ENCODE measurements at regions not wholly inside any gene's neighbourhood (a gene's known extent, or its start where the extent isn't known, plus 50 kb on each side); places are given as distances from the start of the nearest gene placed in this dataset. TPM values are rescaled to one million over a fixed set of nuclear protein-coding genes. Genes with fewer than 3 reads are reported as not detected.
A peak's percentile ranks its signal among the peaks of the same experiment; 100 is the strongest.
"Not testable (repeated sequence)": the region's sequence is repeated elsewhere in the genome, so short reads cannot be mapped to it uniquely, and the experiment has no call there.

DNA sequence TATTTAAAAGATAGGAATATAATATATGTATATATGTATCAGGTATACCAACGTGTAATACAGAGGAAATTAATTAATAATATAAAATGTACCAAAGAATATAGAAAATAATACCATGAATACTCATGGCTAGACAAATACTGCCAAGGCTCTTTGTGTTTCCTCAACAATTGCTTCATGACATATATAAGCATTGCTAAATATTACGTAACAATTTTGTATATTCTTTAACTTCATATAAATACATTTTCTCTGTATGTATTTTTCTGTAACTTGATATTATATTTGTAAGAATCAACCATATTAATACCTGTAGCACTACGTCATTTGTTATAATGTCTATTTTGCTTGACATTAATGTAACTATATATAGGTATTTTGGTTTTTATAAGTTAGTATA is 104.0 kb downstream of the CEP44 start:
- H3K36me3 ChIP-seq (ENCODE audit: low read depth) = no peaks in the 10 kb centered on the region
- H3K4me3 ChIP-seq = no peak overlapping the region
- no peaks in the 10 kb centered on the region for H3K79me2 ChIP-seq (ENCODE audit: insufficient read depth)
- H3K27me3 ChIP-seq (replicated peaks; ENCODE audit: insufficient read depth) = 0 out of 2 replicates have a peak, but pooled peaks cover 9% of the 10 kb centered on the region
- H3K9ac ChIP-seq = no peak overlapping the region
- no peaks in the 10 kb centered on the region for H3K9me2 ChIP-seq (ENCODE audit: insufficient read depth)
- H3F3A ChIP-seq (ENCODE audit: insufficient read depth) = no peaks in the 10 kb centered on the region
- no peak for TF ChIP-seq EZH2phosphoT487 (IDR thresholded peaks at IDR 0.05; ENCODE audit: insufficient read depth, low read depth)
- TF ChIP-seq EZH2 (IDR thresholded peaks at IDR 0.05; ENCODE audit: insufficient read depth, poor library complexity, severe bottlenecking) = no peak
- H3K4me1 ChIP-seq (ENCODE audit: insufficient read depth) = no peaks in the 10 kb centered on the region
- in situ Hi-C loops (cut with MboI) = loop anchor here (10.0 kb wide), 1 partner anchor 327 kb away; no protein-coding TSS in a partner anchor
- H4K20me1 ChIP-seq (ENCODE audit: insufficient read depth) = no peaks in the 10 kb centered on the region
- H3K27ac ChIP-seq = no peak overlapping the region
- H2AFZ ChIP-seq = no peak overlapping the region
- WGBS, 2 experiments (ENCODE audit: low coverage in 1 of 2, low lambda C conversion rate in 2 of 2, missing lambda C conversion rate in 2 of 2) = 58 to 68% methylated on average over 3 of the region's 3 CpGs
- H3K9me3 ChIP-seq (ENCODE audit: low read depth) = no peaks in the 10 kb centered on the region
- no peak overlapping the region for H3K4me2 ChIP-seq (ENCODE audit: unreplicated experiment)
- DNase-seq = no peak

GRCh38 chr4:174387143-174387542 is 103.4 kb downstream of the CEP44 start:
- TF ChIP-seq EZH2phosphoT487 (IDR thresholded peaks at IDR 0.05; ENCODE audit: insufficient read depth, low read depth) (no peak), EZH2 (IDR thresholded peaks at IDR 0.05; ENCODE audit: insufficient read depth, poor library complexity, severe bottlenecking) (no peak)
- Histone ChIP-seq H3K27ac (no peak overlapping the region), H3K79me2 (ENCODE audit: insufficient read depth) (no peaks in the 10 kb centered on the region), H3K9ac (no peak overlapping the region), H4K20me1 (ENCODE audit: insufficient read depth) (no peaks in the 10 kb centered on the region), H3K36me3 (ENCODE audit: low read depth) (no peaks in the 10 kb centered on the region), H3F3A (ENCODE audit: insufficient read depth) (no peaks in the 10 kb centered on the region), H3K4me3 (no peak overlapping the region), H3K9me2 (ENCODE audit: insufficient read depth) (no peaks in the 10 kb centered on the region), H3K4me1 (ENCODE audit: insufficient read depth) (no peaks in the 10 kb centered on the region), H3K9me3 (ENCODE audit: low read depth) (no peaks in the 10 kb centered on the region), H2AFZ (peak overlapping the region; percentile 10; the same call in 1 of the 2 replicates), H3K27me3 (replicated peaks; ENCODE audit: insufficient read depth) (0 out of 2 replicates have a peak, but pooled peaks cover 10% of the 10 kb centered on the region), H3K4me2 (ENCODE audit: unreplicated experiment) (no peak overlapping the region)
- in situ Hi-C loops (cut with MboI) = loop anchor here (10.0 kb wide), 1 partner anchor 328 kb away; no protein-coding TSS in a partner anchor
- DNase-seq = no peak
- 9 to 14% methylated on average over 2 of the region's 2 CpGs for WGBS, 2 experiments (ENCODE audit: low coverage in 1 of 2, low lambda C conversion rate in 2 of 2, missing lambda C conversion rate in 2 of 2)

- Histone ChIP-seq H3K4me1 (ENCODE audit: insufficient read depth) (no peaks in the 10 kb centered on the region), H3K79me2 (ENCODE audit: insufficient read depth) (no peaks in the 10 kb centered on the region), H4K20me1 (ENCODE audit: insufficient read depth) (no peaks in the 10 kb centered on the region), H3K9me3 (ENCODE audit: low read depth) (no peaks in the 10 kb centered on the region), H3K9me2 (ENCODE audit: insufficient read depth) (no peaks in the 10 kb centered on the region), H3K9ac (no peak overlapping the region), H3F3A (ENCODE audit: insufficient read depth) (no peaks in the 10 kb centered on the region), H3K4me3 (no peak overlapping the region), H3K27ac (no peak overlapping the region), H3K4me2 (ENCODE audit: unreplicated experiment) (no peak overlapping the region), H2AFZ (no peak overlapping the region), H3K27me3 (replicated peaks; ENCODE audit: insufficient read depth) (peaks cover 17% of the 10 kb centered on the region; the same call in 1 of the 2 replicates), H3K36me3 (ENCODE audit: low read depth) (no peaks in the 10 kb centered on the region)
- no peak for TF ChIP-seq EZH2phosphoT487 (IDR thresholded peaks at IDR 0.05; ENCODE audit: insufficient read depth, low read depth)
- in situ Hi-C loops (cut with MboI) = loop anchor here (10.0 kb wide), 1 partner anchor 331 kb away; no protein-coding TSS in a partner anchor
- DNase-seq = no peak
- 65 to 72% methylated on average over 5 to 6 of the region's 6 CpGs for WGBS, 2 experiments (ENCODE audit: low coverage in 1 of 2, low lambda C conversion rate in 2 of 2, missing lambda C conversion rate in 2 of 2)
These were observed 100.1 kb downstream of the CEP44 start for GRCh38 chr4:174383783-174384182.

DNA sequence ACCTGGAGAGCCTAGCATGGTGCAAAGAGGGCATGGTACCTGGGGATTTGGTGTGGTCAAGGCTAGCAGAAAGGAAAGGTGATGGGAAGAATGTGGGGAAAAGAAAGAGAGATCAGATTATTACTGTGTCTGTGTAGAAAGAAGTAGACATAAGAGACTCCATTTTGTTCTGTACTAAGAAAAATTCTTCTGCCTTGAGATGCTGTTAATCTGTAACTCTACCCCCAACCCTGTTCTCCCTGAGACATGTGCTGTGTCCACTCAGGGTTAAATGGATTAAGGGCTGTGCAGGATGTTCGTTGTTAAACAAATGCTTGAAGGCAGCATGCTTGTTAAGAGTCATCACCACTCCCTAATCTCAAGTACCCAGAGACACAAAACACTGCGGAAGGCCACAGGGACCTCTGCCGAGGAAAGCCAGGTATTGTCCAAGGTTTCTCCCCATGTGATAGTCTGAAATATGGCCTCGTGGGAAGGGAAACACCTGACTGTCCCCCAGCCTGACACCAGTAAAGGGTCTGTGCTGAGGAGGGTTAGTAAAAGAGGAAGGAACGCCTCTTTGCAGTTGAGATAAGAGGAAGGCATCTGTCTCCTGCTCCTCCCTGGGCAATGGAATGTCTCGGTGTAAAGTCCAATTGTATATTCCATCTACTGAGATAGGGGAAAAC is 99.4 kb downstream of the CEP44 start:
- not testable (repeated sequence) for H3K4me2 ChIP-seq (ENCODE audit: unreplicated experiment); H2AFZ ChIP-seq; H3K4me1 ChIP-seq (ENCODE audit: insufficient read depth); H3K9me3 ChIP-seq (ENCODE audit: low read depth); H3K36me3 ChIP-seq (ENCODE audit: low read depth); H3K9ac ChIP-seq; H3K9me2 ChIP-seq (ENCODE audit: insufficient read depth); H3K79me2 ChIP-seq (ENCODE audit: insufficient read depth); H3F3A ChIP-seq (ENCODE audit: insufficient read depth); H3K4me3 ChIP-seq; H4K20me1 ChIP-seq (ENCODE audit: insufficient read depth); DNase-seq; H3K27ac ChIP-seq
- in situ Hi-C loops (cut with MboI) = loop anchor here (10.0 kb wide), 1 partner anchor 332 kb away; no protein-coding TSS in a partner anchor
- peaks cover 11% of the 10 kb centered on the region; the same call in 1 of the 2 replicates for H3K27me3 ChIP-seq (replicated peaks; ENCODE audit: insufficient read depth)
- WGBS, 2 experiments (ENCODE audit: low coverage in 1 of 2, low lambda C conversion rate in 2 of 2, missing lambda C conversion rate in 2 of 2) = 59 to 61% methylated on average over 6 of the region's 6 CpGs

Small RNAs in the stretch of these regions (microRNA-seq; reads per million reads assigned to microRNA genes)
- not detected for gene MIR4276 (ENCODE audit: borderline number of aligned reads)

Small RNAs in the stretch of these regions (small RNA-seq; reads per million reads assigned to genes)
- gene MIR4276 (ENCODE audit: low read depth, low replicate concordance) = not detected
